Colonic mucosa (tissue), 4 donors: ENCODE measurements at regions not wholly inside any gene's neighbourhood (a gene's known extent, or its start where the extent isn't known, plus 50 kb on each side); places are given as distances from the start of the nearest gene placed in this dataset.

Experiments used
- DNase-seq: peaks from one replicate; pipeline ENCODE4 v3.0.0-alpha.2; 2020
- H3K27ac ChIP-seq: fragments of 200-600 bp; one replicate; pipeline ENCODE4 v1.8.0; 2021
- H3K27me3 ChIP-seq: fragments of 200-600 bp; one replicate; pipeline ENCODE4 v1.8.0; 2021
- H3K36me3 ChIP-seq: fragments of 200-600 bp; one replicate; pipeline ENCODE4 v1.8.0; 2021
- H3K4me1 ChIP-seq: fragments of 200-600 bp; one replicate; pipeline ENCODE4 v1.8.0; 2021; ENCODE audit warnings: mild to moderate bottlenecking
- H3K4me3 ChIP-seq: fragments of 200-600 bp; one replicate; pipeline ENCODE4 v1.8.0; 2021
- H3K9ac ChIP-seq, 2 donors: one replicate each; pipeline ENCODE4 v1.7.0; 2013; ENCODE audit warnings: control low read depth in 2 of 2, low read depth in 2 of 2, low read length in 2 of 2
- H3K9me3 ChIP-seq: fragments of 200-600 bp; one replicate; pipeline ENCODE4 v1.8.0; 2021
- intact Hi-C: fragments of 100-400 bp; cut with DNase I; formaldehyde crosslinking; loops from one replicate; pipeline ENCODE4 v1.14.1; 2022
- TF ChIP-seq, protein P1 (sequence below): fragments of 200-600 bp; IDR thresholded peaks from one replicate; pipeline ENCODE4 v1.8.0; 2022; ENCODE audit warnings: antibody characterized with exemption, mild to moderate bottlenecking
- donor health status: healthy.
- donor health status: DM: no; HTN: no; CAD: no.
- donor health status: DM: no; HTN: no; CAD: no.

DNA sequence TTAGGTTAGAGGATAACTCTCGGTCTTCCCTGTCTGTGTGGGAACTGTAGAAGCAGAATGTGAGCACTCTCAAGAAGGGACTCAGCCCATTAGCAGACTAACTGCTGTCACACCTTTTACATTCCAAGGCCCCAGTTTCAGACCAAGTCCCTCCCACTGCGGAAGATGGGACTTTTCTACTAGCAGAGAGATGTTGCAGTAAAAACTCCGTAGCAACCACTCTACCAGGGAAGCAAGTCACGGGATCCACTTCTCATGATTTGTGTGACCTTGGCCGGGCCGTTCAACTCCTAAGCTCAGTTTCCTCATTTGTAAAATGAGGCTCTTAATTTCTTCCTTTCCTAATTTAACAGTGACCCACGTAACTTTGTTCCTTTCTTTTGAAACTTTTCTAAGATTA lies 77.1 kb upstream of the SLC4A11 start:
- Histone ChIP-seq H3K9me3 (no peaks in the 10 kb centered on the region), H3K27me3 (no peaks in the 10 kb centered on the region), H3K27ac (no peak overlapping the region), H3K9ac (no peak overlapping the region), H3K36me3 (no peaks in the 10 kb centered on the region), H3K4me3 (no peak overlapping the region), H3K4me1 (no peaks in the 10 kb centered on the region)
- TF ChIP-seq, protein P1, sequence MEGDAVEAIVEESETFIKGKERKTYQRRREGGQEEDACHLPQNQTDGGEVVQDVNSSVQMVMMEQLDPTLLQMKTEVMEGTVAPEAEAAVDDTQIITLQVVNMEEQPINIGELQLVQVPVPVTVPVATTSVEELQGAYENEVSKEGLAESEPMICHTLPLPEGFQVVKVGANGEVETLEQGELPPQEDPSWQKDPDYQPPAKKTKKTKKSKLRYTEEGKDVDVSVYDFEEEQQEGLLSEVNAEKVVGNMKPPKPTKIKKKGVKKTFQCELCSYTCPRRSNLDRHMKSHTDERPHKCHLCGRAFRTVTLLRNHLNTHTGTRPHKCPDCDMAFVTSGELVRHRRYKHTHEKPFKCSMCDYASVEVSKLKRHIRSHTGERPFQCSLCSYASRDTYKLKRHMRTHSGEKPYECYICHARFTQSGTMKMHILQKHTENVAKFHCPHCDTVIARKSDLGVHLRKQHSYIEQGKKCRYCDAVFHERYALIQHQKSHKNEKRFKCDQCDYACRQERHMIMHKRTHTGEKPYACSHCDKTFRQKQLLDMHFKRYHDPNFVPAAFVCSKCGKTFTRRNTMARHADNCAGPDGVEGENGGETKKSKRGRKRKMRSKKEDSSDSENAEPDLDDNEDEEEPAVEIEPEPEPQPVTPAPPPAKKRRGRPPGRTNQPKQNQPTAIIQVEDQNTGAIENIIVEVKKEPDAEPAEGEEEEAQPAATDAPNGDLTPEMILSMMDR = no peak
- intact Hi-C loops = loop anchor here (2.0 kb wide), 1 partner anchor 97 kb away; no protein-coding TSS in a partner anchor
- peak; percentile 23 for DNase-seq

DNA sequence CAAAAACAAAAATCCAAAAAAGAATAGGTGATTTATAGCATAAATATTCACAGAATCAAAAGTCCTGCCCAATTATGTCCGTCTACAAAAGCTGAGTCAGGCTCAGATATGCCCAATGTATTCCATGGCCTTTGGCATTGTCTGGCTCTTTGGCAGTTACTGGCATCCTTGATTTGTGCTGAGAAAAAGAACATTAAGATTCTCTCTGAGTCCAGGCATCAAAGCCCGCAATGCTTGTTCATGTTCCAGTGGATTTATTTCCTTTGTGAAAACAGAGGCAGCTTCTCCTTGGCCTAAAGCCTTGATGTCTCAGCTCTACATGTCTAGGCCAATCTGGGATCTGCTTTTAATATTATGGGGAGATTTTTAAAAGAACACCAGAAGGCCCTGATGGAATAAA lies 76.1 kb upstream of the SLC4A11 start:
- intact Hi-C loops = loop anchor here (2.0 kb wide), 1 partner anchor 260 kb away; no protein-coding TSS in a partner anchor
- H3K4me1 ChIP-seq = no peaks in the 10 kb centered on the region
- TF ChIP-seq, protein P1 = no peak
- no peaks in the 10 kb centered on the region for H3K36me3 ChIP-seq
- no peaks in the 10 kb centered on the region for H3K9me3 ChIP-seq
- no peaks in the 10 kb centered on the region for H3K27me3 ChIP-seq
- no peak for DNase-seq
- no peak overlapping the region for H3K9ac ChIP-seq
- H3K27ac ChIP-seq = no peak overlapping the region
- no peak overlapping the region for H3K4me3 ChIP-seq

DNA sequence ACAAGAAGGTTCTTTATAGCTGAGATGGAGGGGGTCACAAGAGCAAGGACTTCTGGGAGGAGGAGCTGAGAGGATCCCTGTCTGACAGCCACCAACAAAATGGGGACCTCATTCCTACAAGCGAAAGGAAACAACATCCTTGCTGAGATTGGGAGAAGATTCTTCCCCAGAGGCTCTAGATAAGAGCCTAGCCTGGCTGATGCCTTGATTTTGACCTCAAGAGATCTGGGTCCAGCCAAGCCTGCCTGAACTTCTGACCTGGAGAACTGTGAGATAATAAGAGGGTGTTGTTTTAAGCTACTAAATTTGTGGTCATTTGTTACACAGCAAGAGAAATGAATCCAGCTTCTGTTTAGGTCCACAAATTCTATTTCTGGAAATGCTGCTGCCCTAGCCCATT lies 75.4 kb upstream of the SLC4A11 start:
- Histone ChIP-seq H3K36me3 (no peaks in the 10 kb centered on the region), H3K9me3 (no peaks in the 10 kb centered on the region), H3K27me3 (no peaks in the 10 kb centered on the region), H3K4me3 (no peak overlapping the region), H3K9ac (no peak overlapping the region), H3K4me1 (no peaks in the 10 kb centered on the region), H3K27ac (no peak overlapping the region)
- DNase-seq = no peak
- intact Hi-C loops = loop anchor here (2.0 kb wide), 1 partner anchor 260 kb away; no protein-coding TSS in a partner anchor
- TF ChIP-seq, protein P1 = no peak

DNA sequence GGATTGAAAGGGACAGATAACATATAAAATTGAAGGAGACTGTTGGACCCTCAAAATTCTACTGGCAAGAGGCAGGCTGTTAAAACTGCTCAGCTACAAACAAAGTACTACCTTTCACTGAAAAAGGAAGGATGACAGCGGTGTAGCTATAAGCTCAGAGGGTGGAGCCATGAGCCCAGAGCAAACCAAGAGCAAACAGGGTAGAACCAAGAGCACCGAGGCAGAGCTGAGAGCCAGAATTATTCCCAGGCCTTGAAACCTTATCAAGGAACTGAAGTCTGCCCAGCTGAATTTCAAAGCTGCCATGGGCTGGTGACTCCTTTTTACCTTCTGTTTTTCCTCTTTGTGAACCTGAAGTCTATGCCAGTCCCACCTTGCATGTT lies 74.7 kb upstream of the SLC4A11 start:
- H3K9me3 ChIP-seq = no peaks in the 10 kb centered on the region
- DNase-seq = no peak
- intact Hi-C loops = loop anchor here (2.0 kb wide), 1 partner anchor 259 kb away; no protein-coding TSS in a partner anchor
- H3K36me3 ChIP-seq = no peaks in the 10 kb centered on the region
- H3K4me1 ChIP-seq = no peaks in the 10 kb centered on the region
- no peaks in the 10 kb centered on the region for H3K27me3 ChIP-seq
- TF ChIP-seq, protein P1 = no peak
- H3K27ac ChIP-seq = no peak overlapping the region
- no peak overlapping the region for H3K9ac ChIP-seq
- H3K4me3 ChIP-seq = no peak overlapping the region

DNA sequence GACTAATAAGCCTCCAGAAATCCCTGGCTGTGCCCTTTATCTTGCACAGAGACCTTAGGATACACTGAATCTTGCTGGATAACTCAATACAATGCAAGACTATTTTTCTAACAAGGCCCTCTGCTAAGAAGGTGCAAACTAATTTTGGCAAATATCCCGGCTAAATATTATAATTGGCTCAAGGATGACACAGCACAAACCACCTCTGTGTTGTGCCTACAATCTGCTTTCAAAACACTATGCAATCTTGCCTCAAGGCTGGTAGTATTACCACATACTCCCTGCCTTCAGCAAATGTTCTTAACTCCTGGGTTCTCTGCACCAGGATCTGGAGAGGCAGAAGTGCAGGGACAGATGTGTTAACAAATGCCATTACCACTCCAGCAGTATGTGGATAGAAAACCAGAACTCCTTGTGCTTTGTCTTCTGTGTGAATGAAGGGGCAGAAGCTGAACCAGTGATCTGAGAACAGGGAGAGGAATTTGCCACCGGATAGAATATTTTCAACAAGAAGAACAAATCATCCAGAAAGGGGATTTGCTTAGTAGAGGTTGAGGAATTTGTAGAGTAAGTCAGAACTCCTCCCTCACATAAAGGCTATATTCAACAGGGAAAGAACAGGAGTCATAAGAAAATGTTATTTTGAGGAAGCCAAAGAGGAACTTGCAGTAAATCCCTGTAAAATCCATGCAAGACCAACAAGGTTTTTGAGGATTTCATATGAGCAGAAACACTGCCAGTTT lies 74.1 kb upstream of the SLC4A11 start:
- Histone ChIP-seq H3K4me1 (no peaks in the 10 kb centered on the region), H3K36me3 (no peaks in the 10 kb centered on the region), H3K9me3 (no peaks in the 10 kb centered on the region), H3K9ac (no peak overlapping the region), H3K4me3 (no peak overlapping the region), H3K27ac (no peak overlapping the region), H3K27me3 (no peaks in the 10 kb centered on the region)
- DNase-seq = no peak
- intact Hi-C loops = no loop called here
- TF ChIP-seq, protein P1 = no peak
